ENCODE measurements at regions not wholly inside any gene's neighbourhood (a gene's known extent, or its start where the extent isn't known, plus 50 kb on each side); places are given as distances from the start of the nearest gene placed in this dataset.
"Not testable (repeated sequence)": the region's sequence is repeated elsewhere in the genome, so short reads cannot be mapped to it uniquely, and the experiment has no call there.

- DNase-seq (ENCODE audit: low read depth in 2 of 2) = no peak
These were observed 144.7 kb upstream of the UST start for GRCh38 chr6:148602136-148602535.

GRCh38 chr6:148608199-148608951, 138.5 kb upstream of the UST start:
- DNase-seq (ENCODE audit: low read depth in 2 of 2) = no peak

- DNase-seq (ENCODE audit: low read depth in 2 of 2) = peak in 1 of 2 experiments; percentile 8
These were observed 135.6 kb upstream of the UST start for GRCh38 chr6:148611213-148611612.

DNA sequence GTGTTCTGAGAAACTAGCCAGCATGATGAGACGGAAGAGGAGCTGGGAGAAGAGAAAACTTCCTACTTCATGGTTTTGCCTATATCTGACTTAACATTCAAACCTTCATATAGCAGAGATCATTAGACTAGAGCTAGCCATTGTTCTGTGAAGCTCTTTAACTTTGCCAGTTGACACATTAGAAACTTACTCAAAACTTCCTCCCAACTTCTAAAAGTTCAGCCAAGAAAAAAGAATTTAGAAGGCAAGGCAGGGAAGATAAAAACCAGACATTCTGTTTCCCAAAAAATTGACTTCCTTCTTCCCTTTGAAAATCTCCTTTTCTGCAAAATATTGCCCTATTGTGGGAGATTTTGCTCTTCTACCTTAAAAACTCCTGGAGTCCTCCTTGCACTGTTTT, 134.8 kb upstream of the UST start:
- no peak for DNase-seq (ENCODE audit: low read depth in 2 of 2)

DNA sequence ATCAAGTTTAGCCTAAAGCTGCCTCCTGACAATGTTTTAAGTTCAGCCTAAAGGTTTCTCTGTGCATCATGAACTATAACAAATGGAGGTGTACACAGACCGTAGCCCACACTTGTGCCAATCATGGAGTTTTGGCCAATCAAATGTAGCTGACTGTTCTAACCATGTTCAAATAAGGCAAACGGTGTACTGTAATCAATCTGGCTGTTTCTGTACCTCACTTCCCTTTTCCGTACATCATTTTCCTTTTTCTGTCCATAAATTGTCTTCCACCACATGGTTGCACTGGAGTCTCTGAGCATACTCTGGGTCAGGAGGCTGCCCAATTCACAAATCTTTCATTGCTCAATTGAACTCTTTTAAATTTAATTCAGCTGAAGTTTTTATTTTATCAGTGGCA, 132.2 kb upstream of the UST start:
- DNase-seq (ENCODE audit: low read depth in 2 of 2) = no peak

GRCh38 chr6:148616841-148617240, 130.0 kb upstream of the UST start:
- DNase-seq (ENCODE audit: low read depth in 2 of 2) = no peak

DNA sequence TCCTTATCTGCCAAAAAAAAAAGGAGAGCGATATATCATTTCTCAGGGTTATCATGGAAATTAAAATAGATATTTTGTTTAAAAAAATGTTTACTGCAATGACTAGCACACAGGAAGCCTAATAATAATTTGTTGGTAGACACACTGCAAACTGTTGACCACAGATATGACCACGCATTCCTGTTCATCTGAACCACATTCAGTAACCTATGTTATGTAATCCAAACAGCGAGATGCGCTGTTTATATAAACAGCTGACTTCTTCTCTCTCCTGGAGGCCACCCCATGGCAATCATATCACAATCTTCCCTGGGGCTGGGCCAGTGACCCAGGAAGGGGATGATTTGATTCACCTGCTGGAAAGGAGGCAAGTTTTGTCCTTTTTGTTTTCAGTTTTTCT, 129.3 kb upstream of the UST start:
- no peak for DNase-seq (ENCODE audit: low read depth in 2 of 2)

- DNase-seq (ENCODE audit: low read depth in 2 of 2) = no peak
These were observed 126.9 kb upstream of the UST start for GRCh38 chr6:148619891-148620290.

GRCh38 chr6:148620579-148621298, 126.1 kb upstream of the UST start:
- DNase-seq (ENCODE audit: low read depth in 2 of 2) = no peak

DNA sequence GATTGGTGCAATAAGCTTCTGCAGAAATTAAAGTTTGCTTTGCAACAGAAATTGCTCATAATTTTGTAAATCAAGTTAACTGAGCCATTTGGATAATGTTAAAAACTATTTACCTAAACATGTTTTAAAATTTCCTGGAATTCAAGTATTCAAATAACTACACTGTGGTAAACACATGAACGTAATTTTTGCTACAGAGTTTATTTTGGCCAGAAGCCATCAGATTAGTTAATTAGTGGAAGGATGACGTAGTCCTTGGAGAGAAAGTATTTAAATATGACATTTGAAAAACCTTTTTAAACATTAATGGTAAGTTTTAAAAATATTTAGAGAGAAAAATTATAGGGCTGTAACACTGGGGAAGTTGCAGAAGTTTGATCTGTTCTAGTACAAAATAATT, 121.2 kb upstream of the UST start:
- DNase-seq (ENCODE audit: low read depth in 2 of 2) = no peak

- DNase-seq (ENCODE audit: low read depth in 2 of 2) = no peak
These were observed 118.6 kb upstream of the UST start for GRCh38 chr6:148628251-148628650.

DNA sequence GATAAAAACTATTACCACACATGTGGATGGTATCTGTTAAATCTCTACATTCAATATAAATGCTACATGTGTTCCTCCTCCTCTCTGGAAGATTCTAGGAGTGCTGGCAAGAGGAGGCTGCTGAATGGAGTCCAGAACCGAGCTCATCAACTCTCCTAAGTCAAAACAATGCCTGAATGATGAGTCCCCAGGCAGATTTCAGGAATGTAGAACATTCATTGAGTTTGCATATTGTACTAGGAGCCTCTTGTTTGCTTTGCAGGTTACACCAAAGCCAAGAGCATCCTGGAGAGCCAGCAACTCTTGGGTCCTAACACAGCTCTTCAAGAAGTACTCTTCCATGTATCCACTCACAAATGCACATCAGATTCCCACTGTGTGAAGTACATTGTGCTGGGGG, 117.6 kb upstream of the UST start:
- peak; percentile 10 to 18 for DNase-seq (ENCODE audit: low read depth in 2 of 2)

DNA sequence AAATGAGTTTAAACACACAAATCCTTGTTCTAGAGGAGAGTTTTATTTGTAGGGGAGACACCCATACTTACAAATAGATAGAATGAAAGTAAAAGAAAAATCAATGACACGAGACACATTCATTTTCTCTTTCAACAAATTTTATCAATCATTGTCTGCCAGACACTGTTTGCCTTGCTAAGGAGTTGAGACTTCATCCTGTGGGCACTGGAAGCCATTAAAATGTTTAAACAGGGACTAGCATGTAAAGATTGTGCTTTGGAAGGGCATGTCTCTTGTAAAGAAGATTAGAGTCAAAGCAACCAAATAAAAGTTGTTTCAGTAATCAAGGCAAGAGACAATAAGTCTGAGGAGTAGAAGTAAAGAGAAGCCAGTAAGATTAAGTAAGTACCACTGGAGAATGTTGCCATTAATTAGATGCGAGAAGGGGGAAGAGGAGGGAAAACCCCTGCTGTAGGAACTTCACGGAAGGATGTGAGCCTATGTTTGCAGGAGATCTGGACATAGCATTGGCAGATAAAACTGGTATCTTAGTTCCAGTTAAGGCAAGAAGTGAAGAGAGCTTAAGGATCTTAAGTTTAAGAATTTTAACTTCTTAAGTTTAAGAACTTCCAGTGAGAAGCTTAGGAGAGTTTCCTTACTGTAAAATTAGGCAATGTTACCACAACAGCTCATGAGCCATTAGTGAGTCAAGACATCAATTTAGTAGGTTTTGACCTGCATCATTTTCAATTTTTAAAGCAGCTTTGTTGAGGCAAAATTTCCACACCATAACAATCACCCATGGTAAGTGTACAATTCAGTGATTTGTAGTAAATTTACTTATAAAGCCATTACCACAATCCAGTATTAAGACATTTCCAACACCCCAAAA, 117.0 kb upstream of the UST start:
- DNase-seq (ENCODE audit: low read depth in 2 of 2) = no peak

DNA sequence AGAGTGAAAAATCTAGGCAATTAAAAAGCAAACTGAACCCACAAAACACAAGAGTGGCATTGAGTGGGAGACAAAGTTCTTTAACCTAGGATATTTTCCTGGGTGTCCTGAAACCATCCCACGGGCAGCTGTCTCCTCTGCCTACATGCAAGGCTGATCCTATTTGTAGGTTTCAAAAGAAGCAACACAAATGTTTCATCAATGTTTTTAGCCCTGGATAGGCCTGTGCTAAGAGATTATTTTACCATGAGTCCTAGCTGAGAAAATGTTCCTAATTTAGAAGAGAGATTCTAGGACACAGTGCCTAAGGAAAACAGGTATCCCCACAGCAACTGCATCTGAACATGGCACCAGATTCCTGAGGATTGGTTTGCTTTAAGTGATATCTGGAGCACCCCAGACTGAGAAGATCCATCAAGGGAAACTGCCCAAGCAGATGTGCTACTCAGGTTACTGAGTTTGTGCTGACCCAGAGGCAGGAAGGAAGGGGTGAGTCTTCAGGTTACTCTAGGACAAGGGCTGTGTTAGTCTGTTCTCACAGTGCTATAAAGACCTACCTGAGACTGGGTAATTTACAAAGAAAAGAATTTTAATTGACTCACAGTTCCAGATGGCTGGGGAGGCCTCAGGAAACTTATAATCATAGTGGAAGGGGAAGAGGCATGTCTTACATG, 111.6 kb upstream of the UST start:
- DNase-seq (ENCODE audit: low read depth in 2 of 2) = no peak

DNA sequence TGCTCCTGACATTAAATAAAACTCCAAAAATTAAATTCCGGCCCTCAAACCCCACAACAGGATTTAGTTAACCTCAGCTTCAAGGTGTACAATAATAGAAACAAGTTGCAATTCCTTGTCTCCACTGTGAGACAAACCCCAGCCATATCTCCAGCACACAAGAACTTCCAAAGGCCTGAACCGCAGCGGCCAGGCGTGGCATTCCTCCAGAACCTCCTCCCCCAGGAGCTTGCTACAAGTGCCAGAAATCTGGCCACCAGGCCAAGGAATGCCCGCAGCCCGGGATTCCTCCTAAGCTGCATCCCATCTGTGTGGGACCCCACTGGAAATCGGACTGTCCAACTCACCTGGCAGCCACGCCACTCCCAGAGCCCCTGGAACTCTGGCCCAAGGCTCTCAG, 105.0 kb upstream of the UST start:
- DNase-seq (ENCODE audit: low read depth in 2 of 2) = not testable (repeated sequence)

DNA sequence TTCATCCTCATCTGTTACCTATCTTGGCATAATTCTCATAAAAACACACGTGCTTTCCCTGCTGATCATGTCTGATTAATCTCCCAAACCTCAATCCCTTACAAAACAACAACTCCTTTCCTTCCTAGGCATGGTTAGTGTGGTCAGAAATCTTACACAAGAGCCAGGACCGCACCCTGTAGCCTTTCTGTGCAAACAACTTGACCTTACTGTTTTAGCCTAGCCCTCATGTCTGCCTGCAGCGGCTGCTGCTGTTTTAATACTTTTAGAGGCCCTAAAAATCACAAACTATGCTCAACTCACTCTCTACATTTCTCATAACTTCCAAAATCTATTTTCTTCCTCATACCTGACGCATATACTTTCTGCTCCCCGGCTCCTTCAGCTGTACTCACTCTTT, 103.6 kb upstream of the UST start:
- DNase-seq (ENCODE audit: low read depth in 2 of 2) = not testable (repeated sequence)

DNA sequence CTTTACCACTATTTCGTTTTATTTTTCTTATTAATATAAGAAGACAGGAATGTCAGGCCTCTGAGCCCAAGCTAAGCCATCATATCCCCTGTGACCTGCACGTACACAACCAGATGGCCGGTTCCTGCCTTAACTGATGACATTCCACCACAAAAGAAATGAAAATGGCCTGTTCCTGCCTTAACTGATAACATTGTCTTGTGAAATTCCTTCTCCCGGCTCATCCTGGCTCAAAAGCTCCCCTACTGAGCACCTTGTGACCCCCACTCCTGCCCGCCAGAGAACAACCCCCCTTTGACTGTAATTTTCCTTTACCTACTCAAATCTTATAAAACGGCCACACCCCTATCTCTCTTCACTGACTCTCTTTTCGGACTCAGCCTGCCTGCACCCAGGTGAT, 101.8 kb upstream of the UST start:
- DNase-seq (ENCODE audit: low read depth in 2 of 2) = not testable (repeated sequence)

- no peak for DNase-seq (ENCODE audit: low read depth in 2 of 2)
These were observed 97.9 kb upstream of the UST start for GRCh38 chr6:148648754-148649453.

DNA sequence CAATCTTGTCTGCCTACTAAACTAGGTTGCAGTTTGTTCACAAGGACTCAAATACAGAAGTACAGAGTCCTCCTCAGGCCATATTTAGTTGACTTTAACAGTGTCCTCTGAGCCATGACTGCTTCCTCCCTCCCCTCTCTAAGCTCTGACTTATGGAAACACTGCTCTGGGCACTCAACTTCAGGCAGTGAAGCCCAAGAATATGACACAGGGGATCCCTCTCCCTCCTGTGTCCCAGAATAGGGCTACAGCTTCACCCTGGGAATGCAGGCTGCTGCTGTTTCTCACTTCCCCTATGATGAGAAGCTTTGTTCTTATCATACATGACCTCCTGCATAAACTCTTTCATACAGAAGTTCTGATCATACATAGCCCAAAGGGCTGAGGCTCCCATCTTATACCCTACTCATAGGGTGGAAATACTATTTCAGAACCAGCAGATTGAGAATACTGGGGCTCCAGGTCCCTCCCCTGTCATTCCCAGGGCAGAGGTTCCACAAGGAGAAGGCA, 97.3 kb upstream of the UST start:
- no peak for DNase-seq (ENCODE audit: low read depth in 2 of 2)

DNA sequence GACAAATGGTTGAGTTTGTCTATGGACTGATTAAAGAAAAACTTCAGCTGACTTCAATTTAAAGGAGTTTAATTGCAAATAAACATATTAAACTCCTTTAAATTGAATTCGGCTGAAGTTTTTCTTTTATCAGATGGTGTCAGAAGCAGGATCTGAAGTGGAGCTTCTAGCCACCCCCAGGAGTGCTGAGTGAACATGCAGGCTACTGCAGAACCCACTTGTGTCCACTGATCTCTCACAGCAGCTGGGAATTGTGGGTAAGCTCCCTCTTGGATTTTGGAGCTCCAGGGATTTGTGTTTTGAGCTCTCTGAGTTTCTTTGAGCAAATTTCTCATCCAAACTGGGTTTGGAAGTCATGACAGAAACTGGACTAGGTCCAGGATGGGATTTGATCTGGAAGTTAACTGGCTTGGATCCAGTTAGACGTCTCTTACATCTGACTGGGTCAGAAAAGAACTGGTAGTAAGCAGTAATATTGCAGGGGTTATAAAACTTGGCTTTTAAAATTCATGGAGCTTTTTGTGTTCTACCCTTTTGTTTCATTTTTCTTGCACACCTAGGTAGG, 95.8 kb upstream of the UST start:
- no peak for DNase-seq (ENCODE audit: low read depth in 2 of 2)

GRCh38 chr6:148652205-148652604, 94.6 kb upstream of the UST start:
- DNase-seq (ENCODE audit: low read depth in 2 of 2) = no peak

Measured in fibroblast of skin of left quadriceps (primary cell).